ENCODE measurements at regions not wholly inside any gene's neighbourhood (a gene's known extent, or its start where the extent isn't known, plus 50 kb on each side); places are given as distances from the start of the nearest gene placed in this dataset.

- Mint-ChIP-seq H3K9me3 (ENCODE audit: unreplicated experiment) (no peaks in the 10 kb centered on the region), H3K4me3 (ENCODE audit: unreplicated experiment) (no peak overlapping the region), H3K27ac (ENCODE audit: unreplicated experiment) (no peak overlapping the region), H3K36me3 (ENCODE audit: insufficient read depth, unreplicated experiment) (no peaks in the 10 kb centered on the region), H3K27me3 (ENCODE audit: insufficient read depth, unreplicated experiment) (peaks cover 13% of the 10 kb centered on the region), H3K4me1 (ENCODE audit: low read depth, unreplicated experiment) (no peaks in the 10 kb centered on the region)
- POLR2A ChIA-PET, result no interaction called here
- no peak for TF ChIP-seq CTCF (IDR thresholded peaks at IDR 0.05; ENCODE audit: insufficient read depth in 1 of 2, low read depth in 1 of 2, low read length in 1 of 2, severe bottlenecking in 1 of 2, unreplicated experiment in 1 of 2)
- no peak for DNase-seq
- Histone ChIP-seq H3K36me3 (ENCODE audit: control insufficient read depth, insufficient read depth, low read length) (no peaks in the 10 kb centered on the region), H3K4me1 (no peaks in the 10 kb centered on the region), H3K4me3 (ENCODE audit: low read depth, low read length) (no peak overlapping the region), H3K9me3 (no peaks in the 10 kb centered on the region), H3K27me3 (replicated peaks; ENCODE audit: control insufficient read depth, insufficient read depth, low read length) (no peaks in the 10 kb centered on the region)
- CTCF ChIA-PET, result no interaction called here
- no TSS peak for BruUV-seq (replicated peaks)
- intact Hi-C loops (cut with micrococcal nuclease; ENCODE audit: unreplicated experiment), result no loop called here
Observed at GRCh38 chr15:61794276-61794675, 266.0 kb downstream of the VPS13C start.

GRCh38 chr15:61784734-61785133, 275.5 kb downstream of the VPS13C start:
- no peak for TF ChIP-seq CTCF (IDR thresholded peaks at IDR 0.05; ENCODE audit: insufficient read depth in 1 of 2, low read depth in 1 of 2, low read length in 1 of 2, severe bottlenecking in 1 of 2, unreplicated experiment in 1 of 2)
- Histone ChIP-seq H3K9me3 (no peaks in the 10 kb centered on the region), H3K4me3 (ENCODE audit: low read depth, low read length) (no peak overlapping the region), H3K4me1 (no peaks in the 10 kb centered on the region), H3K36me3 (ENCODE audit: control insufficient read depth, insufficient read depth, low read length) (no peaks in the 10 kb centered on the region), H3K27me3 (replicated peaks; ENCODE audit: control insufficient read depth, insufficient read depth, low read length) (no peaks in the 10 kb centered on the region; the same call in 1 of the 2 replicates)
- intact Hi-C loops (cut with micrococcal nuclease; ENCODE audit: unreplicated experiment), result no loop called here
- ChIA-PET POLR2A (no interaction called here), CTCF (no interaction called here)
- H3K27ac Mint-ChIP-seq (ENCODE audit: unreplicated experiment), result no peak overlapping the region
- no peak overlapping the region for H3K4me3 Mint-ChIP-seq (ENCODE audit: unreplicated experiment)
- no TSS peak for BruUV-seq (replicated peaks)
- H3K9me3 Mint-ChIP-seq (ENCODE audit: unreplicated experiment), result no peaks in the 10 kb centered on the region
- no peak for DNase-seq
- peaks cover 16% of the 10 kb centered on the region for H3K27me3 Mint-ChIP-seq (ENCODE audit: insufficient read depth, unreplicated experiment)
- H3K4me1 Mint-ChIP-seq (ENCODE audit: low read depth, unreplicated experiment), result no peaks in the 10 kb centered on the region
- H3K36me3 Mint-ChIP-seq (ENCODE audit: insufficient read depth, unreplicated experiment), result no peaks in the 10 kb centered on the region

GRCh38 chr15:61780278-61780980, 279.8 kb downstream of the VPS13C start:
- H3K27me3 ChIP-seq (replicated peaks; ENCODE audit: control insufficient read depth, insufficient read depth, low read length), result no peaks in the 10 kb centered on the region; the same call in 1 of the 2 replicates
- peaks cover 24% of the 10 kb centered on the region for H3K27me3 Mint-ChIP-seq (ENCODE audit: insufficient read depth, unreplicated experiment)
- no peak overlapping the region for H3K27ac Mint-ChIP-seq (ENCODE audit: unreplicated experiment)
- BruUV-seq (replicated peaks), result no TSS peak
- DNase-seq, result no peak
- no peaks in the 10 kb centered on the region for H3K36me3 ChIP-seq (ENCODE audit: control insufficient read depth, insufficient read depth, low read length)
- no peak for TF ChIP-seq CTCF (IDR thresholded peaks at IDR 0.05; ENCODE audit: insufficient read depth in 1 of 2, low read depth in 1 of 2, low read length in 1 of 2, severe bottlenecking in 1 of 2, unreplicated experiment in 1 of 2)
- no peaks in the 10 kb centered on the region for H3K4me1 ChIP-seq
- H3K9me3 Mint-ChIP-seq (ENCODE audit: unreplicated experiment), result no peaks in the 10 kb centered on the region
- H3K36me3 Mint-ChIP-seq (ENCODE audit: insufficient read depth, unreplicated experiment), result no peaks in the 10 kb centered on the region
- no peaks in the 10 kb centered on the region for H3K9me3 ChIP-seq
- intact Hi-C loops (cut with micrococcal nuclease; ENCODE audit: unreplicated experiment), result no loop called here
- ChIA-PET CTCF (no interaction called here), POLR2A (no interaction called here)
- H3K4me1 Mint-ChIP-seq (ENCODE audit: low read depth, unreplicated experiment), result no peaks in the 10 kb centered on the region
- H3K4me3 ChIP-seq (ENCODE audit: low read depth, low read length), result no peak overlapping the region
- no peak overlapping the region for H3K4me3 Mint-ChIP-seq (ENCODE audit: unreplicated experiment)

All from Caco-2 (cell line).